Esophagus mucosa (tissue), 1 donor: ENCODE measurements at regions not wholly inside any gene's neighbourhood (a gene's known extent, or its start where the extent isn't known, plus 50 kb on each side); places are given as distances from the start of the nearest gene placed in this dataset.
A peak's percentile ranks its signal among the peaks of the same experiment; 100 is the strongest.
"Not testable (repeated sequence)": the region's sequence is repeated elsewhere in the genome, so short reads cannot be mapped to it uniquely, and the experiment has no call there.

ENCODE experiments used
- ATAC-seq: fragments of 200-7000 bp; cut with Tn5 transposase; one replicate; pipeline ENCODE4 v1.9.1; 2020
- donor health status: DM: yes; HTN: yes; CAD: no.

DNA sequence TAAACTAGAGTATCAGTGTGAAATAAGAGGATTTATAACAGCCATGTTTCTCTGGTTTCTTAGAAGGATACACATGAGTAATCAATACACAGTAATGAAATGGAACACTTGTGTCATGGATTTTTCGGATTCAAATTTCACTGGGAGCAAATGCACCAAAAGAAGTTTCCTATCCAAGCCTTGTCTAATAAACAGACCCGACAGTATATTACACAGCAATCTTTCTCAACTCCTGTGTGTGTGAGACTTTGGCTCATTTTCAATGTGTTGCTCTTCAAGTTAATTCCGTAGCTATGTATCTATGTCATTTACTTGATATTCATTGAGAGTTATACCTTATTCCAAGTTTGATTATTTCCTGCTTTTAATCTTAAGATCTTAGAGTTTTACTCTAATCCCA is 930.2 kb downstream of the MAT2B start:
- ATAC-seq = no peak

DNA sequence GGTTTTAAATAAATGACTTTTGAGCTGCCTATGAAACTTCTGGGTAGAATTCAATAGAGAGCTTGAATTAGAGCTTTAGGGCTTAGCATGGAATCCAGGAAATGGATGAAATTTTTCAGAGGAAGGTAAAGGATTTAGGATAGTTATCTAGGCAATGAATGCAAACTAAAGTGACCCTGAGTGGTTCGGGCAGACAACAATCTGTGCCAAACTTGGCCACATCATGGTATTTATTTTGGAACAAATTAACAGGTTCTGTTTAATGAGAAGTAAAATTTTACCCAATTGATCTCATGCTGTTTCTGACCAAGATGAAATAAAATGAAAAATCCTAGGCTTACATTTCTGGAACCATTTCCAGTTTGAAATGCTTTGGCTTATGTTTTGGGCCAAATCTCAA is 934.4 kb downstream of the MAT2B start:
- no peak for ATAC-seq

DNA sequence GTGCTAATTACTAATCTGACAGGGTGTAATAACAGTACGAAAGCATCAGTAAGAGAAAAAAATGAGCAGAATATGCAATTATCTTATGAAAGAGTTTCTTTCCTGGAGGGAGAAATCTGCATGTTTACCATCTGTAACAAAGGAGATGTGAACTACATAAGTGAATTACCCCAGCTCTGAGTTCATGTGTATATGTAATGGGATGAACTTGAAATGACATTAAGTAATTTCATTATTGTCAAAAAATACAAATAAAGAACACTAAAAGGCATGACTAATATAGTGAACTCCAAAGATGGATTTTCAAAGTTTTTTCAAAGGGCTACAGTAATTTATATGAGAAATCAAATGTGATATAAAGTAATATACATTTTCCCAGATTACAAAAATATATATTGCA is 944.0 kb downstream of the MAT2B start:
- ATAC-seq = no peak

DNA sequence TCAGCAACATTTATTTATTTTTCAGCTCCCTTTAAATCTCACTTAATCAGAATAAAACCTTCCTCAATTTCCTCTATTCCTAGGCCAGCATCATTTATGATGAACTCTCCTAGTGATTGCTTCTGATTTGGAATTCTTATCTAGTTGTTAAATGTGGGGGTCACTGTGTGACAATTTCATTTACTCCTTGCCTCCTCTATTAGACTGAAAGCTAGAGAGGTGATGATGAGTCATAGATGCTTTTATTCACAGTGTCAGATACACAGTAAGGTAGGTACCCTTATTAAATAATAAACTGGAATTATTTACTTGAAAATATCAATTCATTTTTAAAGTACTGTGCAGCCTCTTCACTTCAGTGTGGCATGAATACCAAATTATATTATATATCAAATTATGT is 960.6 kb downstream of the MAT2B start:
- no peak for ATAC-seq

DNA sequence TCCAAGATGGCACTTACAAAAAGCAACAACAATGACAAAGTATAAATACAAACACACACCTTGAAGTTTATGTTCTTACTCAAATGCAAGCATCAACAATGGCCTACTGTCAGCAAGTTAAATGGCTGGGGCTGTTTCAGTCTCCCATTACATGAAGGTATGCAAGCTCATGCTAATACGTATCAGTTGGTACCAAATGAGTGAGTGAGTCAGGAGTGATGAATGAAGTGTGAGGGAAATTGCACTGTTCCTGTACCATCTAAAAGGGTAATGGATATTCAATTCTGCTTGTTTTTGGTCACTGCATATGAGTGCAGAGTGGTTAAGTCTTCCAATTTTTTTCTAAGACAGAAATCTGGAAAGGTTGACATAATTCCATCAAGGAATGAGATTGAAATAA is 964.9 kb downstream of the MAT2B start:
- ATAC-seq = no peak

DNA sequence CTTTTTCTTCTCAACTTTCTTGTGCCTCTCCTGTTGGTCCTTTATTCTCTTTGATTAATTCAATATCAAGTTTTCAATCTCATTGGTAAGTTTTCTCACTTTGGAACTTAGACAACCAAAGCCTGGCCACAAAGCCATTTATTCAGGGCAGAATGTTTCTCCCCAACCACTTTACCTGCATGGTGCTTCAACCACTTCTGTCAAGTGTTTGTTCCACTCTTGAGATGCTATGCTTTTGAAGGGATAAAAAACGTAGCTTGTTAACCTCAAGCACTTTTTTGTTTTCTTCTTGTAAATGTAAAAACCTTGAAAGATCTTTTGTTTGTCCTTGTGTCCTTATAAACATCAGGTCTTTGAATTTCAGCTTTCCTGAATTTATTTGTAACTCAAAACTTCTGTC is 966.7 kb downstream of the MAT2B start:
- ATAC-seq = no peak

DNA sequence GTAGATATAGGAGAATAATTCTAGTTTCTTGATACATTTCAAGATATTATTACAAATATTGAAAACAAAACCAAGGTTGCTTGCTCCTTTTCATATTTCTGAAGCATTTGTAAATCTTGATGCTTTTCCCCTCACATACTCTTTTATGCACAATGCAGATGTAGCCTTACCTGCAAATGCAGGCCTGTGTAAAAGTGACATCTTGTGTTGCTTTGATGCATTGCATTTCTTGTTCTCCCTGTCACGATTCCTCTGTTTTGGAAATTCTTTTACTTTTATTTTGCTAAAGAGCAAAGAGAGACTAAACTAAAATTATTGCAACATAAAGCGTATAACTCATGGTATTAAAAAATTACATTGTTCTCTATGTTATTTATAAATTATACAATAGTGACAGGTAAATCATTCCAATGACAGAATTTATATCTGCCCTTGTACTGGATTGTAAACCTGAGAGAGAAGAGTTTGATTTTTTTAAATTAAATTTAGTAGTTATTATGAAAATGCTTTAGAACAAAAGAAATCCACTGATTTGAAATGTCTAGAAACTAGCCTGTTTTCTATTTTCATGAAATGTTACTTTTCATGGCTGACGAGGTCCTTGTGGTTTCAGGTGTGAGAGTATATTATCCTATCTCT is 970.0 kb downstream of the MAT2B start:
- no peak for ATAC-seq

DNA sequence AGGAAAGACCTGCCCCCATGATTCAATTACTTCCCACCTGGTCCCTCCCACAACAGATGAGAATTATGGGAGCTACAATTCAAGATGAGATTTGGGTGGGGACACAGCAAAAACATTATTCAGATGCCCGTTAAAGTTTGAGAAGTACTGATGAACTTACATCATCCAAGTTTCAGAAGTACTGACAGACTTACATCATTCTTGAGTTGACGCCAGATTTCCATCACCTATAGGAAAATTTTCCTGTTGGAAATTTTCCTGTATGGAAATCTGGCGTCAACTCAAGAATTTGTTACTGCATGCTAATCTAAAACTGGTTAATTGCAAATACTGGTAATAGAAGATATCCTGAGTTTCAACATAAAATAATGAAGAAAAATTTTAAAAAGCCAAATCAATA is 975.9 kb downstream of the MAT2B start:
- no peak for ATAC-seq

DNA sequence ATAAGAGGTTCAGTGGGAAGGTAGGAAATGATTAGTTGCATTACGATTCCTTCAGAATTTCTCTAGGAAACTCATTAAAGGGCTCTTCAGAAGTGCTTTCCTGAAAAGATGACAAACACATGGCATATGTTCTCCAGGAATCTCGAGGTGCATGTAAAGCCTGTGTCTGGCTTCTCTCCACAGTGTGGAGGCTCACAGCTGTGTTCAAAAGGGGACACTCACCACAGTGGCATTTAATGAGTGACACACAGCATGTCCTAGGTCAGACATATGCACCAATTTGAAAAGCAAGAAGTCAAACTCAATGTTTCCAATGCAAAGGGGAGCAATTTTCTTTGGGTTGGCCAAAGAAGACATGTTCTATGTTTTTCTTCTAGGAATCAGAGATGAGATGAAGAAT is 976.9 kb downstream of the MAT2B start:
- ATAC-seq = no peak

DNA sequence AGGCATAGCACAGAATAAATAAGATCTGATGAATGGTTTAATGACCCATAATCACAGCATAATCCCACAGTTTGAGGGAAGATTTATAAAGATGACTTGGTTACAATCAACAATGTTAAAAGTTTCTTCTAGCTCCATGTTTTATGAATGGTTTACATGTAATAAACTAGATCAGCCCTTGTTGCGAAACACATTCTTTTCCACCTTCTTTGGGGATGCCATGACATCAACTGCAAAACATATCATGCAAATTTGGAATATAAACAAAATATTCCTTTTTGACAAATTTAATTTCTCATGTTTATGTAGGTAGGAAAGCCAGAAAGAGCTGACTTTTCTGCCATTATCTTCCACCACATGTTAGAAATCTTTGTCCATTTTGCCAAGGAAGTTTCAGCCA is 979.5 kb downstream of the MAT2B start:
- ATAC-seq = no peak

DNA sequence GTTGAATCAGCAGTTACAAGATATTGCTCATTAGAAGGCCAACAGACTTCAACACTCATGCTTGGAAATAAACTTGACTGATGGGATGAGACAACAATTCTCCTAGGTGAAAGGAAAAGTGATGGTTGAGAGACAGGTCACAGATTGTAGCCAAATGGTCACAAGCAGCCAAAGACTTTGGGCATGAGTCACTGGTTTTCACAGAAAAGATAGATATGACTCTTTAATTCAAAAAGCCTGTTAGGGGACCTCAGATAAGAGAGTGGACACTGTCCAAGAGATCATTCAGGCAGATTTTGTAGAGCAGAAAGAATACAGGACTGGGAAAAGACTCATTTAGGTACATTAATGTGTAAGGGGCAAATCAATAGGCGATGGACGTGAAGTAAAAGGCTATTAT is 982.5 kb downstream of the MAT2B start:
- no peak for ATAC-seq

DNA sequence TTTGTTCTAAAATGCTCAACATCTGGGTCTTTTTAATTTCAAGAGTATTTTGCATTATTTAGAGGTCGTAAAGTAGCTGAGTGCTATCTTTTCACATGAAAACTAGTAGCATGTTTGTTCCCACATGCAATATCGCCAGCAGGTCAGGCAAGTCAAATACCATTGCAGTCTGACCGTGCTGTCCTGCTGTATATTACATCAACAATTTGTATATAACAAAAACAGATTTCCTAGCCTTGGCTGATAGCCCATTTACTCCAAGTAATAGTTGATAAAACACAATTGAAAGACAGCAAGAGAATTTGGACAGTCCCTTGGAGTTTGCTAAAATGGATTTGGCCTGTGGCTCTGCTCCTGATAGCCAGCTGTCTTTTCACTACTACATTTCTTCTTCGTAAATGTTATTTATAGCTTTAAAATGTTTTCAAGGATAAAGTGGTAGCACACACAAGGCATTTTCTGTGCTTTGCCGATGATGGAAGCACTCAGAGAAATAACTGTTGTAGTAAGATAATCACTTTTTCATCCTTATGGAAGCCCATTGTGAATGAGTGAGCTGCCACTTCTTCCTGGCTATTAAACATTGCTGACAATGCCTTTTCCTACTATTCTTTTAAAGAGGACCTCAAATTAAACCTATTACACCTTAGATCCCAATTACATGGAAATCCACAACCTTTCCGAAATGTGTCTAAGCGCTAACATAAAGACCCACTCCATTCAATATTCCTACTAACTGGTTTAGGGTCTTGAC is 992.1 kb downstream of the MAT2B start:
- no peak for ATAC-seq

DNA sequence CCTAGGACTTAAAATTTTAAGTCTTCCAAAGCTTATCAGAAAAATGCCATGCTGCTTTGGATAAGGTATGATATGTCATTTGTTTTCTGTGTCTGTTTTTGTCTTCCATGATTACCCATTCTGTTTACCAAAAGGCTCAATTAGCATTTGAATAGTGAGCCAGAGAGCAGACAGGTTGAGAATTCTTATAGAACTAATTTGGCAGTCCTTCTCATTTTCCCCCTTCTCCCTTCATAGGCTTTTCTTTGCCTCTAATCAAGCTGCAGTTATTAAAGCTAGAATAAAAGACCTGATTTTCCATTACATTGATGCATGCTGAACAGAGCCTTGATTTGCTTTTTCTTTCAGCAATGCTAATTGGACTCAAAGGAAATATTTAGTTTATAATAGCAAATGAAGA is 993.0 kb downstream of the MAT2B start:
- no peak for ATAC-seq

DNA sequence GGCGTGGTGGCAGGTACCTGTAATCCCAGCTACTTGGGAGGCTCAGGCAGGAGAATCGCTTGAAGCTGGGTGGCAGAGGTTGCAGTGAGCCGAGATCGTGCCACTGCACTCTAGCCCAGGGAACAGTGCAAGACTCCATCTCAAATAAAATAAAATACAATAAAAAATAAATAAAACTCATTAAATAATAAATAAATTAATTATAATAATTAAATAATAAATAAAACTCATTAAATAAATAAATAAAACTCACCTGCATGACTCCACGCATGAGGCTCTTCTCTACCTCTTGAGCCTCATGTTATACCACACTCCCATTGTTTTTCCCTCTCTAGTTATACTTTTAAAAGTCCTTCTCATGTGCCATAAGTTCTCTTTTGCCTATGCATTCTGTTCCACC is 995.4 kb downstream of the MAT2B start:
- ATAC-seq = no peak

DNA sequence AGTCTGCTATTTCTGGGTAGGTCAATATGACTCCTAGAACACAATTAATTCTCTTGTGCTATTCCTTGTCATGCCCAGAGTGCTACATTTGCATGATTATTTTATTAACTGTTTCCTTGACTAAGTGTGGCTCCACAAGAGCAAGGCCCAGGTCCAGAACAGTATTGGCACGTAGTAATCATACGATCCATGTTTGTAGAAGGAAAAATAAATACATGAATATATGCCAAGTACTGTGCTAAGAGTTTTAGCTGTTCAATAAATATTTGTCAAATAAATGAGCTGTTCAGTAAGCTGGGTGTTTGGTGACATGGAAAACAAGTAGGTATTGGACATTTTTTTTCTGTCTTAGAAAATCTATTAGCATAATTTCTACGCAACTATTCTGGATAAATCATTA is 995.9 kb downstream of the MAT2B start:
- no peak for ATAC-seq

DNA sequence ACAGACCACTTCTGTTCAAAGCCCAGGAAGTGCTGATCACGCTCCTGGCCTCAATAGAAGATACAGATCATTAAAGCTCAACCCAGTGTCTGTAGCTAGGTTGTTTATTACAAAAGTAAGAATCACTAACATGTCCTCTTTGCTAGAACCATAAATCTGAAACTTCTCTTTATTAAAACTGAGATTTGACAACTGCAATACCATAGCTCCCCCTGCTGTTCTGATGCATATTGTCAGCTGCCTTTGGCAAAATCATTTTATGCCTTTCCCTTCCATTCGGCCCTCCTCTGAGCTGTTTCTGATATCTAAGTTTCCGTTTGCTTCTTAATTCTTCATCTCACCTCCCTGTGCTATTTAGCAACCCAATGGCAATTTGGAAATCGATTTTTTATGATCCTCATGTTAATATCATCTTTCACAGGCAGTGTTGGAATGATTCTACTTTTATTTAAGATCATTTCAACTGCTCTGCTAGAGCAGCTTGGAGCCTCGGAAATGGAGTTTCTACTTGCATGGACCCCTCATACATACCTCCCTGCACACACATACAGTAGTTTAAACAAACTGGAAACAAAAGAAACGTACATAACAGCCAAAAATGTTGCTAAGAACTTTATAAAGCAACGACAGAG is 998.8 kb downstream of the MAT2B start:
- peak; percentile 48 for ATAC-seq

DNA sequence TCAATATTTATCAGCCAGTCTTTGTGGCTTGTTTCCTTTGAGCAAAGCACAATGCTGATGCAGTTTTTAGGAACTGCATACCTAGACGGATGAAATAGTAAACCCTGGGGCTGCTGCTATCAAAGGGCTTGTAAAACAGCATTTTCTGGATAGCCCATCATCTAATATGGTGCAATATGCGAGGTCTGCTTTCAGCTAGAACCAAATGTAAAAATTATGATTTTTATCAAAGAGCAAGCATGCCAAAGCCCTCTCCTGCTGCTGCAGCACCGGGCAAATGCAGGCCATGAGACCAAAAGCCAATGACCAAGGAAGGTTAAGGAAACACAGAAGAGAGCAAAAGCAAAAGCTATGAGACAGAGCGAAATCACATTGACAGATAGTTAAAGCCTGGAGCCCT is 1000.4 kb downstream of the MAT2B start:
- ATAC-seq = no peak

DNA sequence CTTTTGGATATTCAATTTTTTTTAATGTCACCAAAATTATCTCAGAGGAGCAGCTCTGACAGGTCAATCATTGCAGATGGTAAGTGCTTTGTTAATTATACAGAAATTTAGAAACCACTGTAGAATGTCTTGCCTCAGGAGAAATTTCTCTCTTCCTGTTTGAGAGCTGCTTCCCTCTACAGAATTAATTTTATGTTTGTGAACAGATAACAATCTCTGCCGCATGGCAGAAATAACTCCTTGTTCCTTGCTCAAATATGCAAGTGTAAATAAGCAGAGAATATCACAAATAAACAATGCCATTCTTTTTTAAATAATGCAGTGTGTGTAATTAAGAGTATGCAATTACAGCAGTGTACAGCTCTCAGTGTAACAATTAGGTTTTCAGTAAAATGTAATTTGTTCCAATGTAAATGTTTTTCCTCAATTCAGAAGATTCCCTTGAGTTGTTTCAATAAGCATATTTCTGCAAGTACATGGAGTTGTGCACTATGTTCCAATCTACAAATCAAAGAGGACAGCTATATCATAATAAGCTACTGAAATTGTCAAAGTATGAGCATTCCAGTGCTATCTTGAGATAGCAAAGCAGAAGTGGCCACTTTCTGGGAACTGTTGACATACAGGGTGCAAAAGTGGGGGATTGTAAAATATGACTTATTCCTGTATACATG is 1012.8 kb downstream of the MAT2B start:
- no peak for ATAC-seq

DNA sequence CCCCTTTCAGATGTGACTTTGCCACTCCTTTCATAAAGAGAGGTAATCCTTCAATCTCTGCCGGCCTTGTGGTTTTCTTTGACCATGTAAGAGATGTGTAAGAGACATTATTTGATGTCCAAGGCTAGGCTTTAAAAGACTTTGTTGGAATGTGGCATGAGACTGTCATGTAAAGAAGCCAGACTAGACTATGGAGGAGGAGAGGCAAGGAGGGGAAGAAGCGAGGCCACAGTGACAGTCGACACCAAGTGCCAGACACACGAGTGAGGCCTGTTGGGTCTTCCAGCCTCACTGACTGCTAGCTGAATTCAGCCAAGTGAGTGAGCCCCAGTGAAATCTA is 1013.3 kb downstream of the MAT2B start:
- no peak for ATAC-seq

DNA sequence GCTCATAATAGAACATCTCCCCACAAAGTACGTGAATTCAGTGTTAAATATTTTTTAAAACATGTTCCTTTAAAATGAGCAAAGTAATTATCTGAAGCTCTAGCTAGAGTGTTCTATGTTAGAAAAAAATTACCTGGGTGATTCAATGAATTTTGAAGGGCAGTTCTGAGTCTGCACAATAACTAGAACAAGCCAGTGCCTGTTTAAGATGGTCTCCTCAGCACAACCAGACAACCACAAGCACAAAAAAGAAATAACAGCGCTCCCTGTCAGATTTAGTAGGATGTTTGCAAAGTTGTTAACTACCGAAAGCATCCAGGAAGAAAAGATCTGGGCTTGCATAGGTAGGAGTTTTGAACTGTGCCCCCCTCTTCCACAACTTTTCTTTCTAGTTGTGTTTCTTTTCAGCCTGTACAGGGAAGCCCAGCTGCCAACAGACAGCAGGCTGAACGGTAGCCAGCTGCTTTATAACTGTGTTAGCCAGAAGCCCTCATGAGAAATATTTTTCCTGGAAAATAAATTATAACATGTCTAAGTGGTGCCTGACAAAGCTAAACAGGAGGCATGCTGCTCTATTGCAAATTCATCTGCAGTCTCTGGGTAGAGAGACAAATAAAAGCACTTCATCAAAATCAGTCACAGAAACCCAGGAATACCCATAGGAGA is 1026.9 kb downstream of the MAT2B start:
- ATAC-seq = peak; percentile 15

DNA sequence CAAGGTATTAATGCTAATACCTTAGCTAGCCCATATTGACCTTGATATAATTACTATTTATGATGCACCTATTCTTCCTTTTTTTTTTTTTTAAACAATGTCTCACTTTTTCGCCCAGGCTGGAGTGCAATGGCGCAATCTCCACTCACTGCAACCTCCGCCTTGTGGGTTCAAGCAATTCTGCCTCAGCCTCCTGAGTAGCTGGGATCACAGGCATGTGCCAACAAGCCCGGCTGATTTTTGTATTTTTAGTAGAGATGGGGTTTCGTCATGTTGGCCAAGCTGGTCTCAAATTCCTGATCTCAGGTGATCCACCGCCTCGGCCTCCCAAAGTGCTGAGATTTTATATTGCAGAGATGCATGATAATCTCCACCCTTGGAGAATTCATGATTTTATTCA is 1028.0 kb downstream of the MAT2B start:
- not testable (repeated sequence) for ATAC-seq

DNA sequence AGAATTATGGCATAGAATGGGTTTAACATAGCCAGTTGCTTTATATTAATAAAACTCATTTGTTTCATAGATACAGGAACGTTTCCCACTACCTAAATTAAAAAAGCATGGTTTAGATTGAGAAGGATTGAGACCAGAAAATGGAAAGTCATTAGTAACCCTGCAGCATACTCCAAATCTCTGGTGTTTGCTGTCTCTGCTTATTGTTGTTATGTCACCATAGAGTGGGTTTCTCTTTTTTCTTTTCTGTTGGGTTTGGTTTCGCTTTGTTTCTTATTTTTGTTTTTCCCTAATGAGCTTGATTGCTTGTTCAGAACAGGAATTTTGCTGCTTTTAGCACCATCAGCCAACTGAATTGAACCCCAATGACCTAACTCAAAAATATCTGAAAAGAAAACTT is 1034.8 kb downstream of the MAT2B start:
- ATAC-seq = no peak

DNA sequence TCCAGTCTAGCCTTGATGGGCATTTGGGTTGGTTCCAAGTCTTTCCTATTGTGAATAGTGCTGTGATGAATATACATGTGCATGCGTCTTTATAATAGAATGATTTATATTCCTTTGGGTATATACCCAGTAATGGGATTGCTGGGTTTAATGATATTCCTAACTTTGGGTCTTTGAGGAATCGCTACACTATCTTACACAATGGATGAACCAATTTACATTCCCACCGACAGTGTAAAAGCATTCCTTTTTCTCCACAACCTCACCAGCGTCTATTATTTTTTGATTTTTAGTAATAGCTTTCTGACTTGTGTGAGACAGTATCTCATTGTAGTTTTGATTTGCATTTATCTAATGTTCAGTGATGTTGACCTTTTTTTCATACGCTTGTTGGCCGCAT is 1040.1 kb downstream of the MAT2B start:
- no peak for ATAC-seq
